DOHH2 (cell line): ENCODE measurements at regions not wholly inside any gene's neighbourhood (a gene's known extent, or its start where the extent isn't known, plus 50 kb on each side); places are given as distances from the start of the nearest gene placed in this dataset.

Source experiments
- H3F3A ChIP-seq: fragments of 200-600 bp; sonication (generic), shearing (Covaris generic); 2 replicates; pipeline ENCODE4 v1.6.0; 2016; ENCODE audit warnings: antibody characterized with exemption, mild to moderate bottlenecking; ENCODE audit not compliant: control insufficient read depth, insufficient read depth
- H3K27ac ChIP-seq: fragments of 200-600 bp; sonication (generic); 2 replicates; pipeline ENCODE4 v1.5.1; 2014; ENCODE audit warnings: low read depth, mild to moderate bottlenecking, low read length, moderate library complexity
- H3K27me3 ChIP-seq: fragments of 200-600 bp; sonication (generic); 2 replicates; pipeline ENCODE4 v1.6.1; 2014; ENCODE audit warnings: mild to moderate bottlenecking, low read length, mixed read lengths; ENCODE audit not compliant: control insufficient read depth
- H3K36me3 ChIP-seq: fragments of 200-600 bp; sonication (generic); 2 replicates; pipeline ENCODE4 v1.6.1; 2014; ENCODE audit warnings: mild to moderate bottlenecking, low read length, moderate library complexity, mixed read lengths; ENCODE audit not compliant: control insufficient read depth
- H3K4me1 ChIP-seq: fragments of 200-600 bp; sonication (generic); 2 replicates; pipeline ENCODE4 v1.6.1; 2014; ENCODE audit warnings: mild to moderate bottlenecking, low read length, mixed read lengths; ENCODE audit not compliant: control insufficient read depth
- H3K4me2 ChIP-seq: fragments of 200-600 bp; sonication (generic); 2 replicates; pipeline ENCODE4 v1.6.0; 2014; ENCODE audit warnings: mild to moderate bottlenecking, low read length, moderate library complexity
- H3K4me3 ChIP-seq: fragments of 200-600 bp; sonication (generic); 2 replicates; pipeline ENCODE4 v1.5.1; 2014; ENCODE audit warnings: mild to moderate bottlenecking, low read length, mixed read lengths
- H3K79me2 ChIP-seq: fragments of 200-600 bp; sonication (generic); 2 replicates; pipeline ENCODE4 v1.6.1; 2014; ENCODE audit warnings: mild to moderate bottlenecking, low read length, mixed read lengths; ENCODE audit not compliant: control insufficient read depth
- H3K9me2 ChIP-seq: fragments of 200-600 bp; sonication (generic); replicated peaks from 2 replicates; pipeline ENCODE4 v1.6.1; 2014; ENCODE audit warnings: mild to moderate bottlenecking, low read length, mixed read lengths; ENCODE audit not compliant: control insufficient read depth
- H3K9me3 ChIP-seq: fragments of 200-600 bp; sonication (generic); 2 replicates; pipeline ENCODE4 v1.6.1; 2014; ENCODE audit warnings: antibody characterized with exemption, low read length, mixed read lengths; ENCODE audit not compliant: control insufficient read depth, insufficient read depth
- H4K20me1 ChIP-seq: fragments of 200-600 bp; sonication (generic); 2 replicates; pipeline ENCODE4 v1.6.0; 2014; ENCODE audit warnings: low read depth, mild to moderate bottlenecking, antibody characterized with exemption, low read length, moderate library complexity; ENCODE audit not compliant: control insufficient read depth, insufficient read depth
- CTCF ChIP-seq: fragments of 200-600 bp; sonication (generic); IDR thresholded peaks from one replicate; pipeline ENCODE4 v1.5.1; 2014; ENCODE audit warnings: antibody characterized with exemption, mild to moderate bottlenecking, low read depth, low read length; ENCODE audit not compliant: poor library complexity, severe bottlenecking
- EZH2phosphoT487 ChIP-seq: fragments of 200-600 bp; sonication (generic); IDR thresholded peaks from 2 replicates; pipeline ENCODE4 v1.6.1; 2017; ENCODE audit warnings: borderline replicate concordance, mild to moderate bottlenecking, antibody characterized with exemption, low read length, moderate library complexity, mixed read lengths

- Histone ChIP-seq H3F3A (no peaks in the 10 kb centered on the region), H3K9me3 (peaks cover 3% of the 10 kb centered on the region; the same call in 1 of the 2 replicates), H3K4me2 (no peak overlapping the region), H3K4me3 (no peak overlapping the region), H3K9me2 (no peaks in the 10 kb centered on the region), H3K27ac (no peak overlapping the region), H3K27me3 (no peaks in the 10 kb centered on the region), H3K4me1 (no peaks in the 10 kb centered on the region), H3K36me3 (no peaks in the 10 kb centered on the region), H3K79me2 (no peaks in the 10 kb centered on the region), H4K20me1 (no peaks in the 10 kb centered on the region)
- TF ChIP-seq CTCF, result no peak
- TF ChIP-seq EZH2phosphoT487, result no peak
Observed at GRCh38 chr11:37364246-37364839, 766.3 kb upstream of the RAG2 start.

GRCh38 chr11:37353192-37353591 is 755.2 kb upstream of the RAG2 start:
- peaks cover 8% of the 10 kb centered on the region; the same call in 1 of the 2 replicates for H3K9me3 ChIP-seq
- no peaks in the 10 kb centered on the region for H3K27me3 ChIP-seq
- no peak overlapping the region for H3K4me3 ChIP-seq
- H3K9me2 ChIP-seq, result no peaks in the 10 kb centered on the region
- H3K4me2 ChIP-seq, result no peak overlapping the region
- no peaks in the 10 kb centered on the region for H3K36me3 ChIP-seq
- H3K4me1 ChIP-seq, result no peaks in the 10 kb centered on the region
- no peaks in the 10 kb centered on the region for H3K79me2 ChIP-seq
- no peak for TF ChIP-seq CTCF
- TF ChIP-seq EZH2phosphoT487, result no peak
- H4K20me1 ChIP-seq, result no peaks in the 10 kb centered on the region
- H3F3A ChIP-seq, result peaks cover 7% of the 10 kb centered on the region; the same call in 1 of the 2 replicates
- H3K27ac ChIP-seq, result no peak overlapping the region

GRCh38 chr11:37352485-37352884 is 754.4 kb upstream of the RAG2 start:
- H3K4me1 ChIP-seq, result no peaks in the 10 kb centered on the region
- H3K9me3 ChIP-seq, result peaks cover 8% of the 10 kb centered on the region; the same call in 1 of the 2 replicates
- no peak overlapping the region for H3K27ac ChIP-seq
- no peaks in the 10 kb centered on the region for H4K20me1 ChIP-seq
- peaks cover 7% of the 10 kb centered on the region; the same call in 1 of the 2 replicates for H3F3A ChIP-seq
- no peaks in the 10 kb centered on the region for H3K27me3 ChIP-seq
- H3K36me3 ChIP-seq, result no peaks in the 10 kb centered on the region
- H3K9me2 ChIP-seq, result no peaks in the 10 kb centered on the region
- H3K4me2 ChIP-seq, result no peak overlapping the region
- no peak for TF ChIP-seq CTCF
- no peak for TF ChIP-seq EZH2phosphoT487
- no peaks in the 10 kb centered on the region for H3K79me2 ChIP-seq
- H3K4me3 ChIP-seq, result no peak overlapping the region
